Colonic mucosa (tissue), 4 donors: ENCODE measurements at regions not wholly inside any gene's neighbourhood (a gene's known extent, or its start where the extent isn't known, plus 50 kb on each side); places are given as distances from the start of the nearest gene placed in this dataset.

ENCODE experiments used
- DNase-seq: peaks from one replicate; pipeline ENCODE4 v3.0.0-alpha.2; 2020
- H3K27ac ChIP-seq: fragments of 200-600 bp; one replicate; pipeline ENCODE4 v1.8.0; 2021
- H3K27me3 ChIP-seq: fragments of 200-600 bp; one replicate; pipeline ENCODE4 v1.8.0; 2021
- H3K36me3 ChIP-seq: fragments of 200-600 bp; one replicate; pipeline ENCODE4 v1.8.0; 2021
- H3K4me1 ChIP-seq: fragments of 200-600 bp; one replicate; pipeline ENCODE4 v1.8.0; 2021; ENCODE audit warnings: mild to moderate bottlenecking
- H3K4me3 ChIP-seq: fragments of 200-600 bp; one replicate; pipeline ENCODE4 v1.8.0; 2021
- H3K9ac ChIP-seq, 2 donors: one replicate each; pipeline ENCODE4 v1.7.0; 2013; ENCODE audit warnings: control low read depth in 2 of 2, low read depth in 2 of 2, low read length in 2 of 2
- H3K9me3 ChIP-seq: fragments of 200-600 bp; one replicate; pipeline ENCODE4 v1.8.0; 2021
- CTCF ChIP-seq: fragments of 200-600 bp; IDR thresholded peaks from one replicate; pipeline ENCODE4 v1.8.0; 2022; ENCODE audit warnings: antibody characterized with exemption, mild to moderate bottlenecking
- intact Hi-C: fragments of 100-400 bp; cut with DNase I; formaldehyde crosslinking; loops from one replicate; pipeline ENCODE4 v1.14.1; 2022
- donor health status: healthy.
- donor health status: DM: no; HTN: no; CAD: no.
- donor health status: DM: no; HTN: no; CAD: no.

GRCh38 chr20:55667955-55668354, 337.4 kb downstream of the CBLN4 start:
- TF ChIP-seq CTCF = no peak

GRCh38 chr20:55667024-55667423, 338.3 kb downstream of the CBLN4 start:
- Histone ChIP-seq H3K4me1 (peaks cover 3% of the 10 kb centered on the region), H3K9ac (no peak overlapping the region), H3K36me3 (no peaks in the 10 kb centered on the region), H3K9me3 (no peaks in the 10 kb centered on the region), H3K27me3 (no peaks in the 10 kb centered on the region), H3K4me3 (no peak overlapping the region), H3K27ac (no peak overlapping the region)
- TF ChIP-seq CTCF = no peak
- DNase-seq = no peak
- intact Hi-C loops = no loop called here

More at GRCh38 chr20:55667955-55668354, 337.4 kb downstream of the CBLN4 start:
- H3K4me3 ChIP-seq = no peak overlapping the region
- no peaks in the 10 kb centered on the region for H3K27me3 ChIP-seq
- no peak overlapping the region for H3K27ac ChIP-seq
- peaks cover 3% of the 10 kb centered on the region for H3K4me1 ChIP-seq
- intact Hi-C loops = no loop called here
- no peaks in the 10 kb centered on the region for H3K9me3 ChIP-seq
- H3K36me3 ChIP-seq = no peaks in the 10 kb centered on the region
- H3K9ac ChIP-seq = no peak overlapping the region
- DNase-seq = no peak

GRCh38 chr20:55656231-55656775, 349.0 kb downstream of the CBLN4 start:
- intact Hi-C loops = no loop called here
- Histone ChIP-seq H3K27me3 (no peaks in the 10 kb centered on the region), H3K36me3 (no peaks in the 10 kb centered on the region), H3K9me3 (no peaks in the 10 kb centered on the region), H3K4me1 (no peaks in the 10 kb centered on the region), H3K9ac (no peak overlapping the region), H3K27ac (no peak overlapping the region), H3K4me3 (no peak overlapping the region)
- TF ChIP-seq CTCF = no peak
- no peak for DNase-seq

GRCh38 chr20:55650657-55651360, 354.5 kb downstream of the CBLN4 start:
- TF ChIP-seq CTCF = no peak
- Histone ChIP-seq H3K4me3 (no peak overlapping the region), H3K9me3 (no peaks in the 10 kb centered on the region), H3K27me3 (no peaks in the 10 kb centered on the region), H3K4me1 (no peaks in the 10 kb centered on the region), H3K9ac (no peak overlapping the region), H3K27ac (no peak overlapping the region), H3K36me3 (no peaks in the 10 kb centered on the region)
- DNase-seq = no peak
- intact Hi-C loops = no loop called here

GRCh38 chr20:55649254-55649653, 356.1 kb downstream of the CBLN4 start:
- H3K9ac ChIP-seq = no peak overlapping the region
- TF ChIP-seq CTCF = no peak
- H3K27me3 ChIP-seq = no peaks in the 10 kb centered on the region
- intact Hi-C loops = no loop called here
- no peaks in the 10 kb centered on the region for H3K9me3 ChIP-seq
- no peak overlapping the region for H3K27ac ChIP-seq
- DNase-seq = no peak
- no peaks in the 10 kb centered on the region for H3K36me3 ChIP-seq
- H3K4me3 ChIP-seq = no peak overlapping the region
- no peaks in the 10 kb centered on the region for H3K4me1 ChIP-seq
